ENCODE measurements at regions not wholly inside any gene's neighbourhood (a gene's known extent, or its start where the extent isn't known, plus 50 kb on each side); places are given as distances from the start of the nearest gene placed in this dataset.

GRCh38 chr12:93302331-93303229 lies 75.1 kb upstream of the NUDT4 start:
- H2AFZ ChIP-seq (ENCODE audit: low read length): peak overlapping the region; percentile 65
- no peaks in the 10 kb centered on the region for H4K20me1 ChIP-seq (ENCODE audit: control insufficient read depth, extremely low read depth, insufficient read depth, low read length)
- H3K36me3 ChIP-seq (ENCODE audit: control insufficient read depth, insufficient read depth, low read length): no peaks in the 10 kb centered on the region
- DNase-seq (ENCODE audit: low read depth in 2 of 2): peak; percentile 81 to 98
- TF ChIP-seq CTCF (conservative IDR thresholded peaks at IDR 0.05 in 1 of 2, IDR thresholded peaks at IDR 0.05 in 1 of 2; ENCODE audit: low read depth in 1 of 2, low read length in 2 of 2) (no peak), EZH2 (IDR thresholded peaks at IDR 0.05; ENCODE audit: low read length, missing control alignments) (no peak)
- peak overlapping the region; percentile 29 for H3K4me2 ChIP-seq (ENCODE audit: extremely low read depth, insufficient read depth, low read length)
- H3K4me3 ChIP-seq (replicated peaks in 1 of 4; ENCODE audit: control extremely low read depth in 1 of 4, insufficient read depth in 1 of 4, low read depth in 3 of 4, low read length in 4 of 4): no peak overlapping the region
- no peak overlapping the region for H3K9ac ChIP-seq (ENCODE audit: insufficient read depth, low read length)
- H3K27me3 ChIP-seq (ENCODE audit: control insufficient read depth, insufficient read depth, low read length): no peaks in the 10 kb centered on the region
- no peaks in the 10 kb centered on the region for H3K4me1 ChIP-seq (ENCODE audit: control insufficient read depth, extremely low read depth, insufficient read depth, low read length)
- H3K9me3 ChIP-seq (ENCODE audit: control insufficient read depth, insufficient read depth, low read depth, low read length): no peaks in the 10 kb centered on the region
- H3K79me2 ChIP-seq (ENCODE audit: control insufficient read depth, insufficient read depth, low read length): no peaks in the 10 kb centered on the region
- H3K27ac ChIP-seq (ENCODE audit: insufficient read depth, low read length): peak overlapping the region; percentile 6

GRCh38 chr12:93306636-93307035 lies 71.1 kb upstream of the NUDT4 start:
- no peak for DNase-seq (ENCODE audit: low read depth in 2 of 2)
- Histone ChIP-seq H3K4me2 (ENCODE audit: extremely low read depth, insufficient read depth, low read length) (no peak overlapping the region), H3K9ac (ENCODE audit: insufficient read depth, low read length) (no peak overlapping the region), H3K79me2 (ENCODE audit: control insufficient read depth, insufficient read depth, low read length) (no peaks in the 10 kb centered on the region), H2AFZ (ENCODE audit: low read length) (no peak overlapping the region), H3K27ac (ENCODE audit: insufficient read depth, low read length) (no peak overlapping the region), H3K4me1 (ENCODE audit: control insufficient read depth, extremely low read depth, insufficient read depth, low read length) (no peaks in the 10 kb centered on the region), H3K36me3 (ENCODE audit: control insufficient read depth, insufficient read depth, low read length) (no peaks in the 10 kb centered on the region), H3K9me3 (ENCODE audit: control insufficient read depth, insufficient read depth, low read depth, low read length) (no peaks in the 10 kb centered on the region), H3K27me3 (ENCODE audit: control insufficient read depth, insufficient read depth, low read length) (no peaks in the 10 kb centered on the region), H4K20me1 (ENCODE audit: control insufficient read depth, extremely low read depth, insufficient read depth, low read length) (no peaks in the 10 kb centered on the region), H3K4me3 (replicated peaks in 1 of 4; ENCODE audit: control extremely low read depth in 1 of 4, insufficient read depth in 1 of 4, low read depth in 3 of 4, low read length in 4 of 4) (no peak overlapping the region)
- TF ChIP-seq CTCF (conservative IDR thresholded peaks at IDR 0.05 in 1 of 2, IDR thresholded peaks at IDR 0.05 in 1 of 2; ENCODE audit: low read depth in 1 of 2, low read length in 2 of 2) (no peak), EZH2 (IDR thresholded peaks at IDR 0.05; ENCODE audit: low read length, missing control alignments) (no peak)

GRCh38 chr12:93308281-93308680 lies 69.4 kb upstream of the NUDT4 start:
- Histone ChIP-seq H3K27ac (ENCODE audit: insufficient read depth, low read length) (no peak overlapping the region), H3K4me3 (replicated peaks in 1 of 4; ENCODE audit: control extremely low read depth in 1 of 4, insufficient read depth in 1 of 4, low read depth in 3 of 4, low read length in 4 of 4) (no peak overlapping the region)
- TF ChIP-seq CTCF (conservative IDR thresholded peaks at IDR 0.05 in 1 of 2, IDR thresholded peaks at IDR 0.05 in 1 of 2; ENCODE audit: low read depth in 1 of 2, low read length in 2 of 2) (no peak), EZH2 (IDR thresholded peaks at IDR 0.05; ENCODE audit: low read length, missing control alignments) (no peak)

More at GRCh38 chr12:93308281-93308680, 69.4 kb upstream of the NUDT4 start:
- H3K9ac ChIP-seq (ENCODE audit: insufficient read depth, low read length): no peak overlapping the region
- H3K4me1 ChIP-seq (ENCODE audit: control insufficient read depth, extremely low read depth, insufficient read depth, low read length): no peaks in the 10 kb centered on the region
- no peaks in the 10 kb centered on the region for H4K20me1 ChIP-seq (ENCODE audit: control insufficient read depth, extremely low read depth, insufficient read depth, low read length)
- no peak overlapping the region for H2AFZ ChIP-seq (ENCODE audit: low read length)
- H3K4me2 ChIP-seq (ENCODE audit: extremely low read depth, insufficient read depth, low read length): no peak overlapping the region
- H3K9me3 ChIP-seq (ENCODE audit: control insufficient read depth, insufficient read depth, low read depth, low read length): no peaks in the 10 kb centered on the region
- H3K79me2 ChIP-seq (ENCODE audit: control insufficient read depth, insufficient read depth, low read length): no peaks in the 10 kb centered on the region
- no peak for DNase-seq (ENCODE audit: low read depth in 2 of 2)
- H3K27me3 ChIP-seq (ENCODE audit: control insufficient read depth, insufficient read depth, low read length): no peaks in the 10 kb centered on the region
- H3K36me3 ChIP-seq (ENCODE audit: control insufficient read depth, insufficient read depth, low read length): no peaks in the 10 kb centered on the region
